IMR-90 (cell line): ENCODE measurements at regions not wholly inside any gene's neighbourhood (a gene's known extent, or its start where the extent isn't known, plus 50 kb on each side); places are given as distances from the start of the nearest gene placed in this dataset.

Source experiments
- ATAC-seq: fragments of 200-7000 bp; cut with Tn5 transposase; 2 replicates; pipeline ENCODE4 v1.9.1; 2020; ENCODE audit warnings: low read depth, mild to moderate bottlenecking, moderate library complexity
- BruUV-seq: library from RNA; stranded (reverse); fragments of 400-500 nt; replicated peaks from 2 replicates; lab custom pipeline; 2021; lab: Mats Ljungman, UMichigan
- CTCF ChIA-PET: fragments of 300-600 bp; formaldehyde crosslinking; extraction: SDS; loops from one replicate; lab custom pipeline; 2021; ENCODE audit warnings: antibody characterized with exemption; lab: Yijun Ruan, JAX
- POLR2A ChIA-PET: fragments of 300-600 bp; sonication (Branson Sonifier 250); formaldehyde crosslinking; loops from one replicate; lab custom pipeline; 2022; ENCODE audit warnings: antibody characterized with exemption; ENCODE audit not compliant: unreplicated experiment; lab: Charles Lee
- DNase-seq: peaks from one replicate; pipeline ENCODE4 v3.0.0; 2013
- H2AFZ ChIP-seq: replicated peaks from 2 replicates; pipeline ENCODE3; 2013; ENCODE audit warnings: low read length, mild to moderate bottlenecking; ENCODE audit not compliant: poor library complexity
- H2AK5ac ChIP-seq: 2 replicates; pipeline ENCODE4 v1.6.1; 2013; ENCODE audit warnings: low read depth, low read length, inconsistent platforms
- H2AK9ac ChIP-seq: replicated peaks from 2 replicates; pipeline ENCODE3; 2013; ENCODE audit warnings: mild to moderate bottlenecking, low read depth, low read length, moderate library complexity; ENCODE audit not compliant: poor library complexity
- H2BK120ac ChIP-seq: 2 replicates; pipeline ENCODE4 v1.6.1; 2013; ENCODE audit warnings: low read depth, low read length, inconsistent platforms
- H2BK15ac ChIP-seq: 3 replicates; pipeline ENCODE4 v1.6.1; 2013; ENCODE audit warnings: low read depth, low read length, inconsistent platforms
- H2BK20ac ChIP-seq: 2 replicates; pipeline ENCODE4 v1.6.1; 2013; ENCODE audit warnings: low read depth, mild to moderate bottlenecking, inconsistent platforms, low read length, moderate library complexity
- H2BK5ac ChIP-seq: 2 replicates; pipeline ENCODE4 v1.6.1; 2013; ENCODE audit warnings: mild to moderate bottlenecking, low read depth, low read length, inconsistent platforms; ENCODE audit not compliant: poor library complexity, severe bottlenecking
- H3K14ac ChIP-seq: replicated peaks from 2 replicates; pipeline ENCODE4 v1.6.1; 2013; ENCODE audit warnings: low read depth, low read length, inconsistent platforms
- H3K18ac ChIP-seq: 2 replicates; pipeline ENCODE4 v1.6.1; 2013; ENCODE audit warnings: low read depth, low read length, control low read depth
- H3K23ac ChIP-seq: 2 replicates; pipeline ENCODE4 v1.6.1; 2013; ENCODE audit warnings: low read depth, low read length, inconsistent platforms
- H3K27ac ChIP-seq: 2 replicates; pipeline ENCODE4 v1.5.1; 2013; ENCODE audit warnings: mild to moderate bottlenecking, control low read depth, low read length; ENCODE audit not compliant: insufficient read depth
- H3K27me3 ChIP-seq: 2 replicates; pipeline ENCODE4 v1.6.1; 2013; ENCODE audit warnings: low read length; ENCODE audit not compliant: control insufficient read depth, insufficient read depth
- H3K36me3 ChIP-seq: 2 replicates; pipeline ENCODE4 v1.6.1; 2013; ENCODE audit warnings: low read length, mixed read lengths; ENCODE audit not compliant: control insufficient read depth, insufficient read depth
- H3K4ac ChIP-seq: 2 replicates; pipeline ENCODE4 v1.6.1; 2013; ENCODE audit warnings: low read depth, low read length, inconsistent platforms
- H3K4me1 ChIP-seq: 2 replicates; pipeline ENCODE4 v1.6.1; 2013; ENCODE audit warnings: low read length, mixed read lengths; ENCODE audit not compliant: control insufficient read depth, insufficient read depth
- H3K4me2 ChIP-seq: 2 replicates; pipeline ENCODE4 v1.6.1; 2013; ENCODE audit warnings: low read depth, mild to moderate bottlenecking, control low read depth, low read length, moderate library complexity
- H3K4me3 ChIP-seq: 2 replicates; pipeline ENCODE4 v1.5.1; 2013; ENCODE audit warnings: low read depth, mild to moderate bottlenecking, control low read depth, low read length, moderate library complexity; ENCODE audit not compliant: insufficient read depth
- H3K56ac ChIP-seq: 2 replicates; pipeline ENCODE4 v1.6.1; 2013; ENCODE audit warnings: low read length, inconsistent platforms; ENCODE audit not compliant: insufficient read depth; ENCODE audit errors: extremely low read depth
- H3K79me1 ChIP-seq, 2 experiments: 2 replicates each; pipeline ENCODE4 v1.6.1; 2013; ENCODE audit warnings: low read length in 2 of 2, inconsistent platforms in 1 of 2, low read depth in 1 of 2
- H3K9ac ChIP-seq: 2 replicates; pipeline ENCODE4 v1.6.1; 2013; ENCODE audit warnings: low read depth, low read length, control low read depth
- H3K9me1 ChIP-seq: 2 replicates; pipeline ENCODE4 v1.6.1; 2013; ENCODE audit warnings: low read length, inconsistent platforms; ENCODE audit not compliant: insufficient read depth
- H3K9me3 ChIP-seq: 2 replicates; pipeline ENCODE4 v1.6.1; 2013; ENCODE audit warnings: low read length; ENCODE audit not compliant: control insufficient read depth, insufficient read depth
- H4K20me1 ChIP-seq: 2 replicates; pipeline ENCODE4 v1.6.1; 2013; ENCODE audit warnings: low read length, inconsistent platforms; ENCODE audit not compliant: insufficient read depth
- H4K5ac ChIP-seq: 2 replicates; pipeline ENCODE4 v1.6.1; 2013; ENCODE audit warnings: mild to moderate bottlenecking, low read depth, low read length, control low read depth
- H4K8ac ChIP-seq, 2 experiments: 2 replicates each; pipeline ENCODE4 v1.6.1; 2013; ENCODE audit warnings: low read depth in 2 of 2, low read length in 2 of 2, control low read depth in 1 of 2, inconsistent platforms in 1 of 2
- H4K91ac ChIP-seq: 2 replicates; pipeline ENCODE4 v1.6.1; 2013; ENCODE audit warnings: low read depth, low read length, inconsistent platforms; ENCODE audit not compliant: insufficient read depth
- BHLHE40 ChIP-seq: fragments of 150-350 bp; IDR thresholded peaks from 2 replicates; pipeline ENCODE4 v1.6.1; 2016; ENCODE audit warnings: mild to moderate bottlenecking, low read depth, low read length
- MAFK ChIP-seq: IDR thresholded peaks from 2 replicates; pipeline ENCODE4 v1.6.1; 2012; ENCODE audit warnings: low read depth, low read length, improper control_type of control experiment
- MAZ ChIP-seq: IDR thresholded peaks from 2 replicates; pipeline ENCODE4 v1.6.1; 2012; ENCODE audit warnings: low read depth, mild to moderate bottlenecking, low read length, improper control_type of control experiment, moderate library complexity, borderline replicate concordance
- MXI1 ChIP-seq: IDR thresholded peaks from 2 replicates; pipeline ENCODE4 v1.6.1; 2012; ENCODE audit warnings: low read depth, mild to moderate bottlenecking, low read length, moderate library complexity, borderline replicate concordance
- RAD21 ChIP-seq: IDR thresholded peaks from 2 replicates; pipeline ENCODE4 v1.6.1; 2012; ENCODE audit warnings: low read length, improper control_type of control experiment
- RCOR1 ChIP-seq: IDR thresholded peaks from 2 replicates; pipeline ENCODE4 v1.6.1; 2012; ENCODE audit warnings: mild to moderate bottlenecking, low read length, improper control_type of control experiment; ENCODE audit not compliant: insufficient replicate concordance
- USF2 ChIP-seq: fragments of 150-350 bp; IDR thresholded peaks from 2 replicates; pipeline ENCODE4 v1.6.1; 2017; ENCODE audit warnings: mild to moderate bottlenecking, antibody characterized with exemption, low read length, low read depth
- WGBS, 2 experiments: methylation state at CpG; one replicate each; pipeline versions ENCODE4 v1.1.5 to v1.1.7; 2013; ENCODE audit warnings: missing lambda C conversion rate in 2 of 2; ENCODE audit not compliant: insufficient read length in 1 of 2; ENCODE audit errors: extremely low coverage in 2 of 2; 5-methylcytosine and 5-hydroxymethylcytosine counted together
- dilution Hi-C: fragments of 300-500 bp; cut with HindIII; formaldehyde crosslinking; loops from one replicate; pipeline ENCODE4 v1.14.3; 2018; ENCODE audit warnings: low sequenced_read_pairs; ENCODE audit not compliant: unreplicated experiment
- in situ Hi-C: fragments of 300-500 bp; cut with MboI; formaldehyde crosslinking; loops from 3 replicates; pipeline ENCODE4 v1.14.3; 2019; ENCODE audit warnings: low sequenced_read_pairs, inconsistent platforms, mixed read lengths
- intact Hi-C: fragments of 100-400 bp; cut with micrococcal nuclease; formaldehyde crosslinking; loops from 2 replicates; pipeline ENCODE4 v1.10.0; 2022
- TF ChIP-seq, protein P1 (sequence below): conservative IDR thresholded peaks from 2 replicates; pipeline ENCODE4 v1.5.1; 2012; ENCODE audit warnings: mild to moderate bottlenecking, low read depth, low read length, improper control_type of control experiment

- no peak overlapping the region for H3K56ac ChIP-seq
- POLR2A ChIA-PET = no interaction called here
- H3K9ac ChIP-seq = no peak overlapping the region
- no peaks in the 10 kb centered on the region for H3K9me1 ChIP-seq
- no peaks in the 10 kb centered on the region for H3K79me1 ChIP-seq
- H4K91ac ChIP-seq = no peak overlapping the region
- H2BK15ac ChIP-seq = no peak overlapping the region
- H3K9me3 ChIP-seq = no peaks in the 10 kb centered on the region
- no peak overlapping the region for H2BK20ac ChIP-seq
- in situ Hi-C loops = no loop called here
- no peak overlapping the region for H2BK120ac ChIP-seq
- no TSS peak for BruUV-seq
- H3K4me1 ChIP-seq = no peaks in the 10 kb centered on the region
- no peak overlapping the region for H2AK5ac ChIP-seq
- no peaks in the 10 kb centered on the region for H3K36me3 ChIP-seq
- no peak for TF ChIP-seq MAFK
- no peak for TF ChIP-seq RCOR1
- no peak for TF ChIP-seq BHLHE40
- no peak for TF ChIP-seq RAD21
- TF ChIP-seq MXI1 = no peak
- TF ChIP-seq USF2 = no peak
- TF ChIP-seq, protein P1, sequence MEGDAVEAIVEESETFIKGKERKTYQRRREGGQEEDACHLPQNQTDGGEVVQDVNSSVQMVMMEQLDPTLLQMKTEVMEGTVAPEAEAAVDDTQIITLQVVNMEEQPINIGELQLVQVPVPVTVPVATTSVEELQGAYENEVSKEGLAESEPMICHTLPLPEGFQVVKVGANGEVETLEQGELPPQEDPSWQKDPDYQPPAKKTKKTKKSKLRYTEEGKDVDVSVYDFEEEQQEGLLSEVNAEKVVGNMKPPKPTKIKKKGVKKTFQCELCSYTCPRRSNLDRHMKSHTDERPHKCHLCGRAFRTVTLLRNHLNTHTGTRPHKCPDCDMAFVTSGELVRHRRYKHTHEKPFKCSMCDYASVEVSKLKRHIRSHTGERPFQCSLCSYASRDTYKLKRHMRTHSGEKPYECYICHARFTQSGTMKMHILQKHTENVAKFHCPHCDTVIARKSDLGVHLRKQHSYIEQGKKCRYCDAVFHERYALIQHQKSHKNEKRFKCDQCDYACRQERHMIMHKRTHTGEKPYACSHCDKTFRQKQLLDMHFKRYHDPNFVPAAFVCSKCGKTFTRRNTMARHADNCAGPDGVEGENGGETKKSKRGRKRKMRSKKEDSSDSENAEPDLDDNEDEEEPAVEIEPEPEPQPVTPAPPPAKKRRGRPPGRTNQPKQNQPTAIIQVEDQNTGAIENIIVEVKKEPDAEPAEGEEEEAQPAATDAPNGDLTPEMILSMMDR = no peak
- no peak for TF ChIP-seq MAZ
- intact Hi-C loops = no loop called here
- dilution Hi-C loops = no loop called here
- H3K27me3 ChIP-seq = peaks cover 52% of the 10 kb centered on the region
- CTCF ChIA-PET = no interaction called here
- no peak overlapping the region for H3K4me2 ChIP-seq
- peak; percentile 7 for DNase-seq
- H2BK5ac ChIP-seq = no peak overlapping the region
- no peak for ATAC-seq
- no peak overlapping the region for H3K18ac ChIP-seq
- H3K4me3 ChIP-seq = no peak overlapping the region
- H3K27ac ChIP-seq = no peak overlapping the region
- H4K20me1 ChIP-seq = no peaks in the 10 kb centered on the region
- no peak overlapping the region for H2AFZ ChIP-seq
- H3K14ac ChIP-seq = no peak overlapping the region
- no peak overlapping the region for H3K4ac ChIP-seq
- no peak overlapping the region for H3K23ac ChIP-seq
- H2AK9ac ChIP-seq = no peak overlapping the region
- H4K8ac ChIP-seq = no peak overlapping the region
- 80% methylated on average over 1 of the region's 10 CpGs; no CpG with 5 or more reads in 1 of the 2 experiments for WGBS, 2 experiments
- no peak overlapping the region for H4K5ac ChIP-seq
These were observed 76.8 kb upstream of the CREB3L1 start for GRCh38 chr11:46200537-46201281.
